Retina (tissue), 1 donor: ENCODE measurements at regions not wholly inside any gene's neighbourhood (a gene's known extent, or its start where the extent isn't known, plus 50 kb on each side); places are given as distances from the start of the nearest gene placed in this dataset.

ENCODE experiments used
- DNase-seq: peaks from one replicate; pipeline ENCODE4 v3.0.0-alpha.2; 2016

- DNase-seq = no peak
Observed at GRCh38 chr10:47195274-47195885, 104.6 kb upstream of the GDF10 start.

- DNase-seq = no peak
Observed at GRCh38 chr10:47196691-47197090, 103.3 kb upstream of the GDF10 start.

- DNase-seq = no peak
Observed at GRCh38 chr10:47198221-47198620, 101.8 kb upstream of the GDF10 start.

- DNase-seq = no peak
Observed at GRCh38 chr10:47205192-47205591, 94.8 kb upstream of the GDF10 start.

GRCh38 chr10:47206449-47207280 is 93.3 kb upstream of the GDF10 start:
- no peak for DNase-seq

- DNase-seq = no peak
Observed at GRCh38 chr10:47207281-47207615, 92.7 kb upstream of the GDF10 start.

- DNase-seq = no peak
Observed at GRCh38 chr10:47207894-47208469, 92.0 kb upstream of the GDF10 start.

- no peak for DNase-seq
Observed at GRCh38 chr10:47209466-47209865, 90.5 kb upstream of the GDF10 start.

- no peak for DNase-seq
Observed at GRCh38 chr10:47214520-47214919, 85.5 kb upstream of the GDF10 start.

GRCh38 chr10:47217113-47217512 is 82.9 kb upstream of the GDF10 start:
- no peak for DNase-seq

- DNase-seq = no peak
Observed at GRCh38 chr10:47218803-47219202, 81.2 kb upstream of the GDF10 start.

- no peak for DNase-seq
Observed at GRCh38 chr10:47222461-47222860, 77.5 kb upstream of the GDF10 start.

GRCh38 chr10:47223236-47223635 is 76.8 kb upstream of the GDF10 start:
- no peak for DNase-seq

GRCh38 chr10:47224546-47225218 is 75.3 kb upstream of the GDF10 start:
- DNase-seq = no peak

- no peak for DNase-seq
Observed at GRCh38 chr10:47225219-47225927, 74.6 kb upstream of the GDF10 start.

GRCh38 chr10:47225928-47226645 is 73.9 kb upstream of the GDF10 start:
- no peak for DNase-seq

GRCh38 chr10:47230482-47230881 is 69.5 kb upstream of the GDF10 start:
- no peak for DNase-seq

- no peak for DNase-seq
Observed at GRCh38 chr10:47230957-47231356, 69.0 kb upstream of the GDF10 start.

GRCh38 chr10:47231414-47231813 is 68.6 kb upstream of the GDF10 start:
- no peak for DNase-seq

- no peak for DNase-seq
Observed at GRCh38 chr10:47233631-47234030, 66.4 kb upstream of the GDF10 start.

- DNase-seq = no peak
Observed at GRCh38 chr10:47235484-47235883, 64.5 kb upstream of the GDF10 start.
